ENCODE measurements at regions not wholly inside any gene's neighbourhood (a gene's known extent, or its start where the extent isn't known, plus 50 kb on each side); places are given as distances from the start of the nearest gene placed in this dataset.

DNA sequence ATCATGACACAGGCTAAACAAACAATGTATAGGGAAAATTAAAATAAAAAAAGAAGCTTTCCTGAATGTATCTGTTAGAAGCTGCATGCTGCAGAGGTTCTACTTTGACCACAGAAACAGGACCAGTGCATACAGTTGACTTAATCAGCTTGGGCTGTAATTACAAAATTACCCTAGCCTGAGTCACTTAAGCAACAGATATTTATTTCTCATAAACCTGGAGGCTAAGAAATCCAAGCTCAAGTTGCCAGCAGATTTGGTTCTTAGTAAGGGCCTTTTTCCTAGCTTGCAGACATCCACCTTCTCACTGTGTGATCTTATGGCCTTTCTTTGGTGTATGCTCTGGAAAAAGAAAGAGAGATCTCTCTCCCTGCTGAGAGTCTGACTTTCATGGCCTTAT is 946.5 kb upstream of the RAG2 start:
- CTCF ChIA-PET: no interaction called here
- intact Hi-C loops (cut with micrococcal nuclease; ENCODE audit: unreplicated experiment) (no loop called here), in situ Hi-C loops (cut with HindIII; ENCODE audit: low pct_unique_long_range_greater_than_20kb, low sequenced_read_pairs) (no loop called here)
- H3K4me3 ChIP-seq (ENCODE audit: low read depth in 2 of 2, low read length in 2 of 2): no peak overlapping the region
- no peak for ATAC-seq
- H3K4me1 ChIP-seq (ENCODE audit: control insufficient read depth, insufficient read depth, low read length): no peaks in the 10 kb centered on the region
- no peak overlapping the region for H3K27ac ChIP-seq (ENCODE audit: low read length)
- TF ChIP-seq, protein P1, sequence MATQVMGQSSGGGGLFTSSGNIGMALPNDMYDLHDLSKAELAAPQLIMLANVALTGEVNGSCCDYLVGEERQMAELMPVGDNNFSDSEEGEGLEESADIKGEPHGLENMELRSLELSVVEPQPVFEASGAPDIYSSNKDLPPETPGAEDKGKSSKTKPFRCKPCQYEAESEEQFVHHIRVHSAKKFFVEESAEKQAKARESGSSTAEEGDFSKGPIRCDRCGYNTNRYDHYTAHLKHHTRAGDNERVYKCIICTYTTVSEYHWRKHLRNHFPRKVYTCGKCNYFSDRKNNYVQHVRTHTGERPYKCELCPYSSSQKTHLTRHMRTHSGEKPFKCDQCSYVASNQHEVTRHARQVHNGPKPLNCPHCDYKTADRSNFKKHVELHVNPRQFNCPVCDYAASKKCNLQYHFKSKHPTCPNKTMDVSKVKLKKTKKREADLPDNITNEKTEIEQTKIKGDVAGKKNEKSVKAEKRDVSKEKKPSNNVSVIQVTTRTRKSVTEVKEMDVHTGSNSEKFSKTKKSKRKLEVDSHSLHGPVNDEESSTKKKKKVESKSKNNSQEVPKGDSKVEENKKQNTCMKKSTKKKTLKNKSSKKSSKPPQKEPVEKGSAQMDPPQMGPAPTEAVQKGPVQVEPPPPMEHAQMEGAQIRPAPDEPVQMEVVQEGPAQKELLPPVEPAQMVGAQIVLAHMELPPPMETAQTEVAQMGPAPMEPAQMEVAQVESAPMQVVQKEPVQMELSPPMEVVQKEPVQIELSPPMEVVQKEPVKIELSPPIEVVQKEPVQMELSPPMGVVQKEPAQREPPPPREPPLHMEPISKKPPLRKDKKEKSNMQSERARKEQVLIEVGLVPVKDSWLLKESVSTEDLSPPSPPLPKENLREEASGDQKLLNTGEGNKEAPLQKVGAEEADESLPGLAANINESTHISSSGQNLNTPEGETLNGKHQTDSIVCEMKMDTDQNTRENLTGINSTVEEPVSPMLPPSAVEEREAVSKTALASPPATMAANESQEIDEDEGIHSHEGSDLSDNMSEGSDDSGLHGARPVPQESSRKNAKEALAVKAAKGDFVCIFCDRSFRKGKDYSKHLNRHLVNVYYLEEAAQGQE (IDR thresholded peaks at IDR 0.05; ENCODE audit: insufficient read depth in 1 of 2, low read depth in 2 of 2, low read length in 1 of 2): no peak
- TF ChIP-seq TCF7L2 (IDR thresholded peaks at IDR 0.05; ENCODE audit: low read depth, low read length) (no peak), POLR2AphosphoS5 (IDR thresholded peaks at IDR 0.05; ENCODE audit: low read depth, low read length) (no peak), SIN3A (IDR thresholded peaks at IDR 0.05; ENCODE audit: borderline replicate concordance, insufficient read depth, low read depth, low read length) (no peak)
- TF ChIP-seq, protein P2, sequence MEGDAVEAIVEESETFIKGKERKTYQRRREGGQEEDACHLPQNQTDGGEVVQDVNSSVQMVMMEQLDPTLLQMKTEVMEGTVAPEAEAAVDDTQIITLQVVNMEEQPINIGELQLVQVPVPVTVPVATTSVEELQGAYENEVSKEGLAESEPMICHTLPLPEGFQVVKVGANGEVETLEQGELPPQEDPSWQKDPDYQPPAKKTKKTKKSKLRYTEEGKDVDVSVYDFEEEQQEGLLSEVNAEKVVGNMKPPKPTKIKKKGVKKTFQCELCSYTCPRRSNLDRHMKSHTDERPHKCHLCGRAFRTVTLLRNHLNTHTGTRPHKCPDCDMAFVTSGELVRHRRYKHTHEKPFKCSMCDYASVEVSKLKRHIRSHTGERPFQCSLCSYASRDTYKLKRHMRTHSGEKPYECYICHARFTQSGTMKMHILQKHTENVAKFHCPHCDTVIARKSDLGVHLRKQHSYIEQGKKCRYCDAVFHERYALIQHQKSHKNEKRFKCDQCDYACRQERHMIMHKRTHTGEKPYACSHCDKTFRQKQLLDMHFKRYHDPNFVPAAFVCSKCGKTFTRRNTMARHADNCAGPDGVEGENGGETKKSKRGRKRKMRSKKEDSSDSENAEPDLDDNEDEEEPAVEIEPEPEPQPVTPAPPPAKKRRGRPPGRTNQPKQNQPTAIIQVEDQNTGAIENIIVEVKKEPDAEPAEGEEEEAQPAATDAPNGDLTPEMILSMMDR (IDR thresholded peaks at IDR 0.05): no peak
- H3K9me3 ChIP-seq (ENCODE audit: control insufficient read depth, insufficient read depth, low read depth, low read length): no peaks in the 10 kb centered on the region
- DNase-seq (ENCODE audit: low read depth, low spot score): no peak
- BruUV-seq (replicated peaks): no TSS peak
- POLR2A ChIA-PET: no interaction called here
- H3K27me3 ChIP-seq (ENCODE audit: control insufficient read depth, insufficient read depth, low read length): no peaks in the 10 kb centered on the region
- no peaks in the 10 kb centered on the region for H3K36me3 ChIP-seq (ENCODE audit: control insufficient read depth, insufficient read depth, low read length)

DNA sequence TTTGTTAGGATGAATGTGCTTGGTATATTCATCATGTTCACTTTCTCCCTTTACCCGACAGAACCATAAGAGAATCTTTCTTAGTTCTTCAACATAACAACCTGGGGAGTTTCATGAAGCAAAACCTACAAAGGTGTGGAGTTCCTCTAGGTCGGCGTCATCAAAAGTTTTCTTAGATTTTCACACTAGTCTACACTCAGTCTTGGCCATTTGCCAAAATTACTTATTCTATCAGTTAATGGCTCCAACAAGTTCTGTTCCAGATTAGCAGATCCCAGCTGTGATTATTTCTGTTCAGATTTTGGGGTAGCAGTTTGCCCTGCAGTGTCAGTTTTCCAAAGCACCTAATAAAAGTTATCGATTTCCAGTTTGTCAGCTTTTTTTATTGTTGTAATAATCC is 935.8 kb upstream of the RAG2 start:
- ChIA-PET POLR2A (no interaction called here), CTCF (no interaction called here)
- in situ Hi-C loops (cut with HindIII; ENCODE audit: low pct_unique_long_range_greater_than_20kb, low sequenced_read_pairs) (no loop called here), intact Hi-C loops (cut with micrococcal nuclease; ENCODE audit: unreplicated experiment) (no loop called here)
- H3K27me3 ChIP-seq (ENCODE audit: control insufficient read depth, insufficient read depth, low read length): no peaks in the 10 kb centered on the region
- H3K36me3 ChIP-seq (ENCODE audit: control insufficient read depth, insufficient read depth, low read length): no peaks in the 10 kb centered on the region
- no peak for ATAC-seq
- BruUV-seq (replicated peaks): no TSS peak
- H3K4me1 ChIP-seq (ENCODE audit: control insufficient read depth, insufficient read depth, low read length): no peaks in the 10 kb centered on the region
- H3K27ac ChIP-seq (ENCODE audit: low read length): no peak overlapping the region
- DNase-seq (ENCODE audit: low read depth, low spot score): no peak
- no peak for TF ChIP-seq TCF7L2 (IDR thresholded peaks at IDR 0.05; ENCODE audit: low read depth, low read length)
- no peak for TF ChIP-seq POLR2AphosphoS5 (IDR thresholded peaks at IDR 0.05; ENCODE audit: low read depth, low read length)
- no peak for TF ChIP-seq SIN3A (IDR thresholded peaks at IDR 0.05; ENCODE audit: borderline replicate concordance, insufficient read depth, low read depth, low read length)
- TF ChIP-seq, protein P2 (IDR thresholded peaks at IDR 0.05): no peak
- TF ChIP-seq, protein P1 (IDR thresholded peaks at IDR 0.05; ENCODE audit: insufficient read depth in 1 of 2, low read depth in 2 of 2, low read length in 1 of 2): no peak
- H3K9me3 ChIP-seq (ENCODE audit: control insufficient read depth, insufficient read depth, low read depth, low read length): no peaks in the 10 kb centered on the region
- H3K4me3 ChIP-seq (ENCODE audit: low read depth in 2 of 2, low read length in 2 of 2): no peak overlapping the region

All from Panc1 (cell line).